ENCODE measurements at regions not wholly inside any gene's neighbourhood (a gene's known extent, or its start where the extent isn't known, plus 50 kb on each side); places are given as distances from the start of the nearest gene placed in this dataset.

DNA sequence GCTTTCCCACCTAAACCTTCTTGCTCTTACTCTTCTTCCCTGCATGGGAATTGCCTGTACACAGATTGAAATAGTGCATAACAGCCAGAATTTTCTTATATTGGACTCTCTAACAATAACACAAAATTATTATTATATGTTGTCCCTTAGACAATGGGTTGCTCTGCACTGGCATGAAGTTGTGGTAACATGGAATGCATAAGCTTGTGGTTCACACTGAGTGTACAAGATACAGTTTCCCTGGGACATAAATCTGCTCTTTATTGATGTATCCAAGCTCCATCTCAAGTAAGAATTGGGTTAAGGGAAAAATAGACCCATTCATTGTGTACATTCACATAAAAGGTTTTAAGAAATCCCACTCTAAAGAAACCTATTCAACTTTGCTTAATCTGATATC, 114.4 kb upstream of the NTF3 start (continued):
- TF ChIP-seq CTCF (IDR thresholded peaks at IDR 0.05; ENCODE audit: low read depth, low read length, missing input control) (no peak), YY1 (IDR thresholded peaks at IDR 0.05) (no peak), RAD21 (IDR thresholded peaks at IDR 0.05) (no peak), EGR1 (IDR thresholded peaks at IDR 0.05; ENCODE audit: low read depth in 2 of 2) (no peak), GABPA (IDR thresholded peaks at IDR 0.05 in 1 of 2, conservative IDR thresholded peaks at IDR 0.05 in 1 of 2) (no peak)

- Histone ChIP-seq H3K36me3 (ENCODE audit: control insufficient read depth in 4 of 4, insufficient read depth in 3 of 4, low read depth in 1 of 4, low read length in 3 of 4) (no peaks in the 10 kb centered on the region), H3K27me3 (ENCODE audit: control insufficient read depth in 4 of 4, insufficient read depth in 4 of 4, low read length in 3 of 4) (peaks cover 0 to 5% (median 0%) of the 10 kb centered on the region in 4 donors), H3K27ac (ENCODE audit: low read depth in 1 of 2, low read length in 2 of 2) (no peak overlapping the region), H3K4me1 (ENCODE audit: control insufficient read depth in 4 of 4, insufficient read depth in 4 of 4, low read length in 3 of 4) (no peaks in the 10 kb centered on the region), H3K9me3 (ENCODE audit: control insufficient read depth in 4 of 4, low read length in 3 of 4) (peaks cover 0 to 4% (median 0%) of the 10 kb centered on the region in 4 donors), H3K9ac (ENCODE audit: low read depth in 1 of 2, low read length in 2 of 2) (no peak overlapping the region), H3K4me3 (ENCODE audit: low read depth in 1 of 3, low read length in 3 of 3) (no peak overlapping the region)
- TF ChIP-seq, protein P1, sequence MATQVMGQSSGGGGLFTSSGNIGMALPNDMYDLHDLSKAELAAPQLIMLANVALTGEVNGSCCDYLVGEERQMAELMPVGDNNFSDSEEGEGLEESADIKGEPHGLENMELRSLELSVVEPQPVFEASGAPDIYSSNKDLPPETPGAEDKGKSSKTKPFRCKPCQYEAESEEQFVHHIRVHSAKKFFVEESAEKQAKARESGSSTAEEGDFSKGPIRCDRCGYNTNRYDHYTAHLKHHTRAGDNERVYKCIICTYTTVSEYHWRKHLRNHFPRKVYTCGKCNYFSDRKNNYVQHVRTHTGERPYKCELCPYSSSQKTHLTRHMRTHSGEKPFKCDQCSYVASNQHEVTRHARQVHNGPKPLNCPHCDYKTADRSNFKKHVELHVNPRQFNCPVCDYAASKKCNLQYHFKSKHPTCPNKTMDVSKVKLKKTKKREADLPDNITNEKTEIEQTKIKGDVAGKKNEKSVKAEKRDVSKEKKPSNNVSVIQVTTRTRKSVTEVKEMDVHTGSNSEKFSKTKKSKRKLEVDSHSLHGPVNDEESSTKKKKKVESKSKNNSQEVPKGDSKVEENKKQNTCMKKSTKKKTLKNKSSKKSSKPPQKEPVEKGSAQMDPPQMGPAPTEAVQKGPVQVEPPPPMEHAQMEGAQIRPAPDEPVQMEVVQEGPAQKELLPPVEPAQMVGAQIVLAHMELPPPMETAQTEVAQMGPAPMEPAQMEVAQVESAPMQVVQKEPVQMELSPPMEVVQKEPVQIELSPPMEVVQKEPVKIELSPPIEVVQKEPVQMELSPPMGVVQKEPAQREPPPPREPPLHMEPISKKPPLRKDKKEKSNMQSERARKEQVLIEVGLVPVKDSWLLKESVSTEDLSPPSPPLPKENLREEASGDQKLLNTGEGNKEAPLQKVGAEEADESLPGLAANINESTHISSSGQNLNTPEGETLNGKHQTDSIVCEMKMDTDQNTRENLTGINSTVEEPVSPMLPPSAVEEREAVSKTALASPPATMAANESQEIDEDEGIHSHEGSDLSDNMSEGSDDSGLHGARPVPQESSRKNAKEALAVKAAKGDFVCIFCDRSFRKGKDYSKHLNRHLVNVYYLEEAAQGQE (IDR thresholded peaks at IDR 0.05), result no peak
- no peak for DNase-seq (ENCODE audit: low spot score)
These were observed 113.0 kb upstream of the NTF3 start for GRCh38 chr12:5318874-5319273.

DNA sequence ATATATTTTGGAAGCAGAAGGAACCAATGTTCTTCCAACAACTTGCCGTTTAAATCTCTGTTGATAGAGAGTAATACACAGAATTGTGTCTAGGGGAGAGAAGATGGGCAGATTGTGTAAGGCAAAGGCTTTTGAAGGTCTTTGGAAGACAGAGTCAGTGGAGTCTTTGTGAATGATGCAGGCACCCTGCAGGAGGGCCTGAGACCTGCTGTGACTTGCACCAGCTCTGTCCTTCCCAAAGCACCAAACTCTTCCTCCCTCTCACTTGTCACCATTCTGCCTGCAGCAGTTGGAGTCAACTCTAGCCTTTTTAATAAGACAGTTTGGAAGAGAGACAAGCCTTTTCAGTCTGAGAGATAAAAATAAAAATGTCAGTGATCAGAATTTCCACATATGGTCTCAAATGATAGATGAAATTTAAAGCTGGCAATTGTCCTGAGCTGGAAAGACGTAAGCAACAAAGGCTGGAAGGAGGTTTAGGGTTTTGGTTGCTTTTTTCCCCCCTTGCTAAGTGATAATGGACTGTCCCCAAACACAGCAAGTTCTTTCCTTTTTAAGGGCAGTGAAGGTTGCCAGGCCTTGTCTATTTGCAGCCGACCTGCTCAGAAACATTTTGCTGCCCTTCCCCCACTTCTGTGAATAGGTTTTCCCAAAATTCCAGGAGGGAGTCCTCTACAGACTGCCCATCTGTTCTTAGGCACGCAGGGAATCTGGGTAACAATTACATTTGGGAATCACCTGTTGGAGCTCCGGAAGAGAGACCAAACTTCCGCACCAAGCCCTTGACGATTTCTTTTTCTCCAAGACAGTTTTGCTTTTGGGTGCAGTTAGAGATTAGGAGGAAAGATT, 103.0 kb upstream of the NTF3 start:
- Histone ChIP-seq H3K36me3 (ENCODE audit: control insufficient read depth in 4 of 4, insufficient read depth in 3 of 4, low read depth in 1 of 4, low read length in 3 of 4) (no peaks in the 10 kb centered on the region), H3K4me3 (ENCODE audit: low read depth in 1 of 3, low read length in 3 of 3) (no peak overlapping the region), H3K9me3 (ENCODE audit: control insufficient read depth in 4 of 4, low read length in 3 of 4) (no peaks in the 10 kb centered on the region), H3K27ac (ENCODE audit: low read depth in 1 of 2, low read length in 2 of 2) (no peak overlapping the region), H3K27me3 (ENCODE audit: control insufficient read depth in 4 of 4, insufficient read depth in 4 of 4, low read length in 3 of 4) (peaks cover 0 to 2% (median 0%) of the 10 kb centered on the region in 4 donors), H3K4me1 (ENCODE audit: control insufficient read depth in 4 of 4, insufficient read depth in 4 of 4, low read length in 3 of 4) (no peaks in the 10 kb centered on the region), H3K9ac (ENCODE audit: low read depth in 1 of 2, low read length in 2 of 2) (no peak overlapping the region)
- TF ChIP-seq YY1 (IDR thresholded peaks at IDR 0.05), result no peak
- TF ChIP-seq FOXA1 (IDR thresholded peaks at IDR 0.05), result no peak
- TF ChIP-seq, protein P1 (IDR thresholded peaks at IDR 0.05), result no peak
- no peak for TF ChIP-seq CTCF (IDR thresholded peaks at IDR 0.05; ENCODE audit: low read depth, low read length, missing input control)
- DNase-seq (ENCODE audit: low spot score), result no peak
- WGBS, result 72% methylated on average over 7 of the region's 7 CpGs
